HG03139 (cell line): ENCODE measurements at regions not wholly inside any gene's neighbourhood (a gene's known extent, or its start where the extent isn't known, plus 50 kb on each side); places are given as distances from the start of the nearest gene placed in this dataset.
A peak's percentile ranks its signal among the peaks of the same experiment; 100 is the strongest.
"Not testable (repeated sequence)": the region's sequence is repeated elsewhere in the genome, so short reads cannot be mapped to it uniquely, and the experiment has no call there.

Source experiments
- ATAC-seq: cut with Tn5 transposase; IDR thresholded peaks from one replicate; pipeline ENCODE4 v1.9.1; 2021; ENCODE audit not compliant: unreplicated experiment

DNA sequence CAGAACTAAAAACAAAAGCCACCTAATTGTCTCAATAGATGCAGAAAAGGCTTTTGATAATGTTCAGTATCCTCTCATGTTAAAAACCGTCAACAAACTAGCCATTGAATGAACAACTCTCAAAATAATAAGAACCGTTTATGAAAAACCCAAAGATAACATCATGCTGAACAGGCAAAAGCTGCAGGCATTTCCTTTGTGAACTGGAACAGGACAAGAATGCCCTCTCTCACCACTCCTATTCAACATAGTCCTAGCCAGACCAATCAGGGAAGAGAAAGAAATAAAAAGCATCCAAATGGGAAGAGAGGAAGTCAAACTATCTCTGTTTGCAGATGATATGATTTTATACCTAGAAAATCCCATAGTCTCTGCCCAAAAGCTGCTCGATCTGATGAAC lies 179.6 kb upstream of the EDNRB start:
- no peak for ATAC-seq

GRCh38 chr13:78096221-78096620 lies 177.6 kb upstream of the EDNRB start:
- ATAC-seq, result no peak

- no peak for ATAC-seq
Measured at GRCh38 chr13:78087966-78088678, 169.5 kb upstream of the EDNRB start.

DNA sequence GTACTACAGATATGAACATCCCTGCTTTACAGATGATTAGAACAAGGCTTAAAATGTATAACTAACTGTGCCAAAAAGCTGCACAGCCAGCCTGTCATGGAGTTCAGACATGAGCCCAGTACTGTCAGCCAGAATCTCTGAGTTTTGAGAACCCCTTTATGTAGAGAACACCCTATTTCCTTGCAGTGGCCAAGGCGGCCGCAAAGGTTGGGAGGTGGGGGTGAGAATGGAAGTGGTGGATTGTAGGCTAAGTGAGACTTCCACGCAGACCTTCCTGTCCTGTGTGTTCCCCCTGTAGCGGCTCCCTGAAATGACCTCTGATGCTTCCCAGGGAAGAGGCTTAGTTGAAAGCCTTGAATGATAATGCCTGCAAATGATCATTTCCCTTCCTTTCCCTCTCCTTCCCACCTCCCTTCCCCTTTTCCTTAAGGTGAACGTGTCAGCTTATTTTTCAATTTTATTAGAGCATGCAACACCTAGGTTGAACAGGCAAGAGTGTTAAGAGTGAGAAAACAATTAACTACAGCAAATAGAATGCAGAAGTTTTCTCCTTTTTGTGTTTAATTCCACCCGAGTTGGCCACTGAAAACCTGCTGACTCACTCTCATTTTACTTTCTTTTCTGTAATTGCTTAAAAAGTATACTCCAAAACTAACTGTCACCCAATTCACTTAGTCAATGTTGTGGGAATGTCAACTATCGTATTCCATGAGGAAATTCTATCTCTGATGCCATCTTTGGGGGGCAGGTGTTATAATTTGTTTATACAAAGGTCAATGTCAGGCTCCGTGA lies 167.0 kb upstream of the EDNRB start:
- ATAC-seq, result no peak

DNA sequence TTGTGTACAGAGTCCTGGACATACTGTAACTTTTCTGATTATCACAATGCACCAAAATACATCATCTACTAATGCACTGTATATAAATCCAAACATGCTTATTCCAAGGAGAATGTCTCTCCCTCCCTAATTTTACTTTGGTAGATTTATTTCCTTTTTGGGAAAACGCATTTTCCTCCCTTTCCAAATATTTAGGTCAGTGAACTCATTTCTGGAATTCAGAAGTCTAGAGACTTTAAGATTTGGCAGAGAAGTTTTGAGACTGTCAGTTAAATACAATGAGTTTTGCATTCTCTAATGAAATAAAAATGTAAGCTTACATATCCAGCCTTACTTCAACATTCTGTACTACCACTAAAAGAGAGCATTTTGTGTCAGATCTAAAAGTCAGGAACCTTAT lies 165.8 kb upstream of the EDNRB start:
- ATAC-seq, result no peak

- ATAC-seq, result no peak
Measured at GRCh38 chr13:78078168-78078567, 159.5 kb upstream of the EDNRB start.

GRCh38 chr13:78067290-78067689 lies 148.7 kb upstream of the EDNRB start:
- no peak for ATAC-seq

- ATAC-seq, result no peak
Measured at GRCh38 chr13:78065141-78065540, 146.5 kb upstream of the EDNRB start.

GRCh38 chr13:78061806-78062205 lies 143.2 kb upstream of the EDNRB start:
- ATAC-seq, result no peak

DNA sequence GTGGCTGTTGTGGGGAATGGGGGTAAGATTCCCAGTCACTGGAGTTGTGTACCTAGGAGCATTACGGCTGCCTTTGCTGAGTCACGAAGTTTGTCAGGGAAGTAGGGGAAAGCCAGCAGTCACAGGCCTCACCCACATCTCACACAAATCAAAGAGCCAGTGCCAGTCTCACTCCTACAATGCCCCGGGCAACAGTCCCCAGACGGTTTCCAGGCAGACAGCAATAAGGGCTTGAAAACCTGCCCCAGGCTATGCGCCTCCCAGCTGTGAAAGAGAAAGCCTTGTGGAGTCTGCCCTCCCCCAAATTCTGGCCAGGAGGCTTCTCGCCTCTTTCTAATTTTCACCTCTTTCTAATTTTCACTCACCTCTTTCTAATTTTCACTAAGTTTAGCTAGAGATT lies 142.3 kb upstream of the EDNRB start:
- ATAC-seq, result no peak

DNA sequence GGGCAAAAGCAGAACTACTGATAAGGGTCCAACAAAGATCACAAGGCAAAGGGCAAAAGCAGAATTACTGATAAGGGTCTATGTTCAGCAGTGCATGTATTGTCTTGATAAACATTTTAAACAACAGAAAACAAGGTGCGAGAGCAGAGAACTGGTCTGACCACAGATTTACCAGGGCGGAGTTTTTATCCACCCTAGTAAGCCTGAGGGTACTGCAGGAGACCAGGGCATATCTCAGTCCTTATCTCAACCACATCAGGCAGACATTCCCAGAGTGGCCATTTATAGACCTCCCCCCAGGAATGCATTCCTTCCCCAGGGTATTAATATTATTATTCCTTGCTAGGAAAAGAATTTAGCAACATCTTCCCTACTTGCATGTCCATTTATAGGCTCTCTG lies 138.2 kb upstream of the EDNRB start:
- not testable (repeated sequence) for ATAC-seq

- ATAC-seq, result no peak
Measured at GRCh38 chr13:78054157-78054556, 135.5 kb upstream of the EDNRB start.

- ATAC-seq, result no peak
Measured at GRCh38 chr13:78047151-78047550, 128.5 kb upstream of the EDNRB start.

DNA sequence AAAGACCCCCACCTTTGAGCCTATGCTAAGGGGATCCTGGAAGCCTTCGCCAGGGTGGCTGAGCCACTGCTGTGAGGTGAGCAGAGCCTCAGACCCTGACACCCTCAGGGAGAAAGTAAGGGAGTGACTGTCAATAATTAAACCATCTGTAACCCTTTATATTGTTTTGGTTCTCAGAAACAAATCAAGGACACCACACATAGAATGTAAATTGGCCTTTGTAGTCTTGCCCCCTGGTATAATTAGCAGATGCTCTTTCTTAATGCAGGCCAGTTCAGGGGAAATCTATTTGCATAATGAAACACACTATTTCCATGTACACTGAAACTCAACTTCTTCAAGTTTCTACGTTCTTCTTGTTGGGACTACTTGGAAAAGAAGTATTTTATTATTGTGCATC lies 127.7 kb upstream of the EDNRB start:
- ATAC-seq, result peak; percentile 93

DNA sequence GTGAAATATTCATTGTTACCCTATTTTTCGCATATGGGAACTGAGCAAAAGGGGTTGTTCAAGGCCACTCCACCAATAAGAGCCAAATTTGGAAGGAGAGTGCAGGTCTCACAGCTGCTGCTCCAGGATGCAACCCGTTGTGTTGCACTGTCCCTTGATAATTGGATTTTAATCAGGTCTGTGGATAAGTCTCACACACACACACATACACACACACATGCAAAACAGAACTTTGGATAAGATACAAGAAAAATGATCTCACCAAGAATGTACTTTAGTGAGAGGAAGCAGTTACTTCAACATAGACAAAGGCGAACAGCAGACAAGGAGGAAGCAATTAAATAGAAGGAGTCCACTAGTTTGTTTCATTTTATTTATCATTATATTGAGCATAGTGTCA lies 127.3 kb upstream of the EDNRB start:
- ATAC-seq, result peak; percentile 32

DNA sequence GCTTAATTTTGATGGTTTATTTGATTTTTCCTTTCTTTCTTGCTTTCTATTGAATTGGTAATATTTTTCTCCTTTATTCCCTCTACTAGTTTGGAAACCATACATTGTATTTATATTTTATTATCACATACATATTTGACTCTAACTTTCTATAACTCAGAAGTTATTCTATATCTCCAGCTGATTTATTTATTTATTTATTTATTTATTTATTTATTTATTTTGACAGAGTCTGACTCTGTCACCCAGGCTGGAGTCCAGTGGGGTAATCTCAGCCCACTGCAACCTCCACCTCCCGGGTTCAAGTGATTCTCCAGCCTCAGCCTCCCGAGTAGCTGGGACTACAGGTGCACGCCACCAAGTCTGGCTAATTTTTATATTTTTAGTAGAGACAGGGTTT lies 122.7 kb upstream of the EDNRB start:
- ATAC-seq, result not testable (repeated sequence)

GRCh38 chr13:78040205-78040830 lies 121.7 kb upstream of the EDNRB start:
- no peak for ATAC-seq

- ATAC-seq, result no peak
Measured at GRCh38 chr13:78036841-78037240, 118.2 kb upstream of the EDNRB start.

DNA sequence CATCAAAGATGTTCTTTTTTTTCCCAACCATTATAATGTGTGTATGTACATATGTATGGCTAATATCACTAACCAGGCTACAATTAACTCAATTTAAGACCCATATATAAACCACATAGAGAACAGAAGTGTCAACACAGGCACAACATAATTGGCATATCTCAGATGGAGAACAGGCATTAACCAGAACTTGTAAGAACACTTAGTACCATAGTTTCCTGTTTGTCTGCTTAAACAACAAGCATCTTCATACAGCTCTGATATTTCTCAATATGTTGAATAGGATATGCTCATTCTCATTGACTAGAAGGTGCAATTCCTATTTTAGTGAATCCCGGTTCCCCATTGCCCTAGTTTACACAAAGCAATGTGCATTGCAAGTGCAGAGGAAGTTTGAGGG lies 116.9 kb upstream of the EDNRB start:
- ATAC-seq, result no peak

DNA sequence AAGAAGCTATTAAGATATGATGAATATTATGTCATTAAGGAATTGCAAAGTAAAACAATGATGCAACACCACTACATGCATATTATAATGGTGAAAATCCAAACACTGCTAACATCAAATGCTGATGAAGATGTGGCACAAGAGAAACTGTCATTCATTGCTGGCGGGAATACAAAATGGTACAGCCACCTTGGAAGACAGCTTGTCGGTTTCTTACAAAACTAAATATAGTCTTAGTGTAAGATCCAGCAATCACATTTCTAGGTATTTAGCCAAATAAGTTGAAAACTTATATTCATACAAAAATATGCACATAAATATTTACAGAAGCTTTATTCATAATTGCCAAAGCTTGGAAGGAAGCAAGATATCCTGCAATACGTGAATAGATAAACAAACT lies 114.9 kb upstream of the EDNRB start:
- no peak for ATAC-seq

GRCh38 chr13:78032132-78032531 lies 113.5 kb upstream of the EDNRB start:
- no peak for ATAC-seq

DNA sequence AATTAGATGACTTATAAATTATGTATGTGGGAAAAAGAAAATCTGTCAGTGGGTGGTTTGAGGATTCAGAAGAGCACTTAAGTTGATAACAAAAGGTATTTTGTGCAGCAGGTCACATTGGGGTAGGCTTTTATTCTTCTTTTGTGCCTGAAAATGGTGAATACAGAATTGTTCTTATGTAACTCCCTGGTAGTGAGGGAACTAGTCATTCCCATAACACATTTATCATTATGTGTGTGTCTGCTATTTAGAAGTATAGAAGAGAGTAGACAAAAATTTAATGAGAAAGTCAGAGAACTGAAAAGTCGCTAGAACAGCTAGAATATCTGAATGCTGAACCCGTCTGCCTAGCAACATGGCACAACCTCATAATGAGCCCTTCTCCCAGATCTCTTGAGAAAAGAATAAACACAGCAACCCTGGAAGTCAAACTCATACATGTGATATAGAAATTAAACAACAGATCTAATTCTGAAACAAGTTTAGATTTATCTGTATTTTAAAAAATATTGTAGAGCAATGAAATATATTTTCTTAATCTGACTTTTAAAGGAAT lies 111.8 kb upstream of the EDNRB start:
- ATAC-seq, result no peak
